Natural killer cell (primary cell): ENCODE measurements at regions not wholly inside any gene's neighbourhood (a gene's known extent, or its start where the extent isn't known, plus 50 kb on each side); places are given as distances from the start of the nearest gene placed in this dataset.
A peak's percentile ranks its signal among the peaks of the same experiment; 100 is the strongest.
"Not testable (repeated sequence)": the region's sequence is repeated elsewhere in the genome, so short reads cannot be mapped to it uniquely, and the experiment has no call there.

Source experiments
- ATAC-seq, 3 donors: fragments of 150-1000 bp in 2 of 3; fragments of 200-7000 bp in 1 of 3; cut with Tn5 transposase; 1 replicate in 1 of 3; 2 replicates in 2 of 3; pipeline ENCODE4 v1.10.0; 2021; ENCODE audit warnings: mild to moderate bottlenecking in 2 of 3, moderate library complexity in 2 of 3
- DNase-seq, 2 donors: peaks; one replicate each; pipeline versions ENCODE4 v3.0.0 to v3.0.0-alpha.2; 2013 to 2021; ENCODE audit warnings: mixed read lengths in 1 of 2
- H3K27ac ChIP-seq: one replicate; pipeline ENCODE4 v1.5.1; 2013; ENCODE audit warnings: mild to moderate bottlenecking, low read length
- H3K27me3 ChIP-seq: one replicate; pipeline ENCODE4 v1.6.1; 2013; ENCODE audit warnings: low read length; ENCODE audit not compliant: control insufficient read depth, insufficient read depth
- H3K36me3 ChIP-seq: one replicate; pipeline ENCODE4 v1.6.1; 2013; ENCODE audit warnings: low read length; ENCODE audit not compliant: control insufficient read depth, insufficient read depth
- H3K4me1 ChIP-seq: one replicate; pipeline ENCODE4 v1.6.1; 2013; ENCODE audit warnings: low read length; ENCODE audit not compliant: control insufficient read depth, insufficient read depth
- H3K4me3 ChIP-seq: one replicate; pipeline ENCODE4 v1.5.1; 2013; ENCODE audit warnings: low read length
- H3K9me3 ChIP-seq: one replicate; pipeline ENCODE4 v1.6.1; 2013; ENCODE audit warnings: low read length; ENCODE audit not compliant: control insufficient read depth, insufficient read depth
- H3K27ac Mint-ChIP-seq, 2 donors: one replicate each; pipeline ENCODE4 v1.8.0; 2022; ENCODE audit warnings: mild to moderate bottlenecking in 2 of 2, mixed read lengths in 2 of 2, moderate library complexity in 1 of 2
- H3K27me3 Mint-ChIP-seq, 2 donors: one replicate each; pipeline ENCODE4 v1.8.0; 2022; ENCODE audit warnings: low read depth in 2 of 2, mixed read lengths in 2 of 2
- H3K36me3 Mint-ChIP-seq: one replicate; pipeline ENCODE4 v1.8.0; 2022; ENCODE audit warnings: mixed read lengths
- H3K4me1 Mint-ChIP-seq, 2 donors: one replicate each; pipeline ENCODE4 v1.8.0; 2022; ENCODE audit warnings: mixed read lengths in 2 of 2
- H3K4me3 Mint-ChIP-seq: one replicate; pipeline ENCODE4 v1.8.0; 2022; ENCODE audit warnings: mild to moderate bottlenecking, moderate library complexity, mixed read lengths
- H3K9me3 Mint-ChIP-seq, 2 donors: one replicate each; pipeline ENCODE4 v1.8.0; 2022; ENCODE audit warnings: mixed read lengths in 2 of 2
- WGBS: methylation state at CpG from one replicate; pipeline ENCODE4 v1.1.7; 2013; ENCODE audit warnings: missing lambda C conversion rate; ENCODE audit not compliant: insufficient coverage; 5-methylcytosine and 5-hydroxymethylcytosine counted together
- intact Hi-C: fragments of 100-400 bp; cut with micrococcal nuclease; formaldehyde crosslinking; loops from one replicate; pipeline ENCODE4 v1.14.2; 2022

- ATAC-seq, H3K36me3 ChIP-seq, DNase-seq, H3K4me3 ChIP-seq, H3K4me3 Mint-ChIP-seq, H3K36me3 Mint-ChIP-seq, H3K4me1 ChIP-seq, H3K27ac ChIP-seq, H3K27me3 Mint-ChIP-seq, intact Hi-C loops, H3K27ac Mint-ChIP-seq, H3K4me1 Mint-ChIP-seq, H3K9me3 Mint-ChIP-seq, H3K27me3 ChIP-seq, H3K9me3 ChIP-seq: not testable (repeated sequence)
- WGBS, result no CpG with 5 or more reads among the region's 1 CpG
Measured at GRCh38 chr4:119437515-119437914, 115.6 kb upstream of the FABP2 start.

- H3K4me3 Mint-ChIP-seq, H3K36me3 ChIP-seq, H3K4me3 ChIP-seq, H3K4me1 ChIP-seq, H3K36me3 Mint-ChIP-seq, H3K27me3 Mint-ChIP-seq, H3K27me3 ChIP-seq, H3K9me3 Mint-ChIP-seq, H3K4me1 Mint-ChIP-seq, H3K27ac Mint-ChIP-seq, H3K27ac ChIP-seq, ATAC-seq, H3K9me3 ChIP-seq, DNase-seq, intact Hi-C loops: not testable (repeated sequence)
- WGBS, result 88% methylated on average over 7 of the region's 10 CpGs
Measured at GRCh38 chr4:119408561-119409224, 86.8 kb upstream of the FABP2 start.

- 96% methylated on average over 26 of the region's 28 CpGs for WGBS
- ATAC-seq, result not testable (repeated sequence)
- peak overlapping the region in 1 of 2 donors; percentile 64 for H3K27ac Mint-ChIP-seq
Measured at GRCh38 chr4:119406721-119407460, 85.0 kb upstream of the FABP2 start.

GRCh38 chr4:119406041-119406440, 84.1 kb upstream of the FABP2 start:
- not testable (repeated sequence) for ATAC-seq, H3K9me3 Mint-ChIP-seq

More at GRCh38 chr4:119406721-119407460, 85.0 kb upstream of the FABP2 start:
- DNase-seq, H3K4me1 Mint-ChIP-seq, H3K9me3 Mint-ChIP-seq, H3K4me3 Mint-ChIP-seq, H3K36me3 Mint-ChIP-seq, H3K27me3 ChIP-seq, H3K36me3 ChIP-seq, H3K9me3 ChIP-seq, intact Hi-C loops, H3K4me1 ChIP-seq, H3K27ac ChIP-seq, H3K27me3 Mint-ChIP-seq, H3K4me3 ChIP-seq: not testable (repeated sequence)

GRCh38 chr4:119402322-119403308, 80.7 kb upstream of the FABP2 start:
- H3K27me3 Mint-ChIP-seq, ATAC-seq, DNase-seq, H3K27ac ChIP-seq, H3K9me3 Mint-ChIP-seq, H3K4me3 Mint-ChIP-seq, intact Hi-C loops, H3K36me3 Mint-ChIP-seq, H3K4me1 ChIP-seq, H3K36me3 ChIP-seq, H3K4me1 Mint-ChIP-seq, H3K27ac Mint-ChIP-seq, H3K9me3 ChIP-seq, H3K4me3 ChIP-seq, H3K27me3 ChIP-seq: not testable (repeated sequence)
- 87% methylated on average over 8 of the region's 9 CpGs for WGBS

More at GRCh38 chr4:119406041-119406440, 84.1 kb upstream of the FABP2 start:
- H3K27ac ChIP-seq, H3K4me1 Mint-ChIP-seq, H3K36me3 Mint-ChIP-seq, H3K4me3 Mint-ChIP-seq, H3K27me3 ChIP-seq, H3K9me3 ChIP-seq, H3K27me3 Mint-ChIP-seq, H3K4me1 ChIP-seq, H3K27ac Mint-ChIP-seq, intact Hi-C loops, DNase-seq, H3K36me3 ChIP-seq, H3K4me3 ChIP-seq: not testable (repeated sequence)
- WGBS, result 95% methylated on average over 11 of the region's 18 CpGs

- WGBS, result 94% methylated on average over 3 of the region's 3 CpGs
- H3K27me3 ChIP-seq, H3K4me3 Mint-ChIP-seq: not testable (repeated sequence)
Measured at GRCh38 chr4:119395701-119396100, 73.8 kb upstream of the FABP2 start.

More at GRCh38 chr4:119395701-119396100, 73.8 kb upstream of the FABP2 start:
- H3K36me3 ChIP-seq, DNase-seq, H3K27ac Mint-ChIP-seq, H3K4me1 ChIP-seq, H3K4me1 Mint-ChIP-seq, H3K9me3 Mint-ChIP-seq, H3K27me3 Mint-ChIP-seq, intact Hi-C loops, H3K36me3 Mint-ChIP-seq, ATAC-seq, H3K9me3 ChIP-seq, H3K27ac ChIP-seq, H3K4me3 ChIP-seq: not testable (repeated sequence)
